ENCODE measurements at regions not wholly inside any gene's neighbourhood (a gene's known extent, or its start where the extent isn't known, plus 50 kb on each side); places are given as distances from the start of the nearest gene placed in this dataset.

DNA sequence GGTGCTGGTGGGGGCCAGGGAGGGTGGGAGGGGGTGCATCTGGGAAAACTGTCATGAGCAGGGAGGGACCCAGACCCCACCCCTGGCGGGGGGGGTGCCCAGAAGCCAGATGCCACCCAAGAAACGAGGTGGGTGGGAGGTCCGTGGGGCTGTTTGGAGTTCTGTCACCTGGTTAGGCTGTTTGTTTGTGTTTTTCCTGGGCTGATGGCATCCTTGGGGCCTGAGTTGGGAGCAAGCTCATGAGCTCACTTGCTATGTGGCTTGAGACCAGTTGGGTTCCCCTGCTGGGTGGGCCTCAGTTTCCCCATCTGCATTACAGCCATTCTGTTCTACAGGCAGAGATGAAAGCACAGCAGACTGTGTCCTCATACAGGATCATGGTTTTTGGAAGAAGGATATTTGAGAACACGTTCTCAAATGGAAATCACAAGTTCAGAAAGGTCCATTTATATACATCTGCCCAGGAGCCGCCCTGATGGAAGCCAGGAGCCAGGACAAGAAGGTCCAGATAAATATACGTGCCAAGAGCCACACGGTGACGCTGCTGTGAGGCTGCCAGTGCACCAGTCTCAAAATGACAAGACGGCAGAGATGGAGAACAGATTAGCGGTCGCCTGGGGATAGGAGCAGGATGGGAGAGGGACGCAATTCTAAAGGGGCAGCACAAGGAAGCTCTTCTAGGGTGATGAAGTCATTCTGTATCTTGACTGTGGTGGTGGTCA is 312.9 kb downstream of the MN1 start:
- Histone ChIP-seq H3K27ac (ENCODE audit: low read depth, low read length, poor library complexity, severe bottlenecking) (no peak overlapping the region), H2AFZ (ENCODE audit: low read length) (no peak overlapping the region), H3K9me2 (ENCODE audit: low read depth, low read length) (no peaks in the 10 kb centered on the region), H3K79me2 (ENCODE audit: insufficient read depth, low read length) (no peaks in the 10 kb centered on the region), H4K20me1 (ENCODE audit: insufficient read depth, low read length) (no peaks in the 10 kb centered on the region), H3K9me3 (ENCODE audit: low read length) (no peaks in the 10 kb centered on the region; the same call in 1 of the 2 replicates), H3K4me1 (ENCODE audit: insufficient read depth, low read length, severe bottlenecking) (no peaks in the 10 kb centered on the region), H3K9ac (ENCODE audit: low read length) (no peak overlapping the region), H3F3A (ENCODE audit: insufficient read depth, low read length) (no peaks in the 10 kb centered on the region), H3K4me2 (ENCODE audit: low read length) (no peak overlapping the region), H3K36me3 (ENCODE audit: insufficient read depth, low read length) (no peaks in the 10 kb centered on the region), H3K27me3 (ENCODE audit: insufficient read depth, low read length) (no peaks in the 10 kb centered on the region), H3K4me3 (ENCODE audit: low read depth, low read length, poor library complexity, severe bottlenecking) (no peak overlapping the region)
- no peak for TF ChIP-seq EZH2 (IDR thresholded peaks at IDR 0.05; ENCODE audit: borderline replicate concordance, low read length)
- TF ChIP-seq, protein P1, sequence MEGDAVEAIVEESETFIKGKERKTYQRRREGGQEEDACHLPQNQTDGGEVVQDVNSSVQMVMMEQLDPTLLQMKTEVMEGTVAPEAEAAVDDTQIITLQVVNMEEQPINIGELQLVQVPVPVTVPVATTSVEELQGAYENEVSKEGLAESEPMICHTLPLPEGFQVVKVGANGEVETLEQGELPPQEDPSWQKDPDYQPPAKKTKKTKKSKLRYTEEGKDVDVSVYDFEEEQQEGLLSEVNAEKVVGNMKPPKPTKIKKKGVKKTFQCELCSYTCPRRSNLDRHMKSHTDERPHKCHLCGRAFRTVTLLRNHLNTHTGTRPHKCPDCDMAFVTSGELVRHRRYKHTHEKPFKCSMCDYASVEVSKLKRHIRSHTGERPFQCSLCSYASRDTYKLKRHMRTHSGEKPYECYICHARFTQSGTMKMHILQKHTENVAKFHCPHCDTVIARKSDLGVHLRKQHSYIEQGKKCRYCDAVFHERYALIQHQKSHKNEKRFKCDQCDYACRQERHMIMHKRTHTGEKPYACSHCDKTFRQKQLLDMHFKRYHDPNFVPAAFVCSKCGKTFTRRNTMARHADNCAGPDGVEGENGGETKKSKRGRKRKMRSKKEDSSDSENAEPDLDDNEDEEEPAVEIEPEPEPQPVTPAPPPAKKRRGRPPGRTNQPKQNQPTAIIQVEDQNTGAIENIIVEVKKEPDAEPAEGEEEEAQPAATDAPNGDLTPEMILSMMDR (IDR thresholded peaks at IDR 0.05; ENCODE audit: low read length): no peak

DNA sequence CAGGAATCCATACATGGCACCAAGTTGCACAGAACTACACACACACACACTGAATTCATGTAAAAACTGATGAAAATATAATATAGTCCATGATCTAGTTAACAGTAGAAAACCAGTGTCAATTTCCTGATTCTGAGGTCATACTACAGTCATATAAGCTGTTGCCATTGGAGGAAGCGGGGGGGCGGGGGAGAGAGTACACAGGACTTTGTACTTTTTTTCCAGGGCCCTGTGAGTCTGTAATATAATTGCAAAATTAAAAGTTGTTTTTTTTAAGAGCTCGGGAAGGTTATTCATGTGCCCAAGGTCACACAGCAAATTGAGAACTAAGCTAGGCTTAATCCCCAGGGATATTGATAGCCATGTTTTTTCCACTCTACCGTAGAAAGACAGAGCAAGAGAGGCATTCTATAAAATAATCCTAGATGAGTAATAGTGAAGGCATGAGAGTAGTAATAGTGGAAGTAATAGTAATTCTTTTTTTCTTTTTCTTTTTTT is 312.3 kb downstream of the MN1 start:
- Histone ChIP-seq H3K9me3 (ENCODE audit: low read length) (no peaks in the 10 kb centered on the region; the same call in 1 of the 2 replicates), H2AFZ (ENCODE audit: low read length) (no peak overlapping the region), H3K4me1 (ENCODE audit: insufficient read depth, low read length, severe bottlenecking) (no peaks in the 10 kb centered on the region), H3K27ac (ENCODE audit: low read depth, low read length, poor library complexity, severe bottlenecking) (no peak overlapping the region), H3K79me2 (ENCODE audit: insufficient read depth, low read length) (no peaks in the 10 kb centered on the region), H3K36me3 (ENCODE audit: insufficient read depth, low read length) (no peaks in the 10 kb centered on the region), H4K20me1 (ENCODE audit: insufficient read depth, low read length) (no peaks in the 10 kb centered on the region), H3K4me3 (ENCODE audit: low read depth, low read length, poor library complexity, severe bottlenecking) (no peak overlapping the region), H3K4me2 (ENCODE audit: low read length) (no peak overlapping the region), H3K27me3 (ENCODE audit: insufficient read depth, low read length) (no peaks in the 10 kb centered on the region), H3K9ac (ENCODE audit: low read length) (no peak overlapping the region), H3K9me2 (ENCODE audit: low read depth, low read length) (no peaks in the 10 kb centered on the region), H3F3A (ENCODE audit: insufficient read depth, low read length) (no peaks in the 10 kb centered on the region)
- no peak for TF ChIP-seq EZH2 (IDR thresholded peaks at IDR 0.05; ENCODE audit: borderline replicate concordance, low read length)
- TF ChIP-seq, protein P1 (IDR thresholded peaks at IDR 0.05; ENCODE audit: low read length): no peak

- H3K4me3 ChIP-seq (ENCODE audit: low read depth, low read length, poor library complexity, severe bottlenecking): no peak overlapping the region
- no peaks in the 10 kb centered on the region for H3K9me2 ChIP-seq (ENCODE audit: low read depth, low read length)
- H3K36me3 ChIP-seq (ENCODE audit: insufficient read depth, low read length): no peaks in the 10 kb centered on the region
- H3K9ac ChIP-seq (ENCODE audit: low read length): no peak overlapping the region
- no peaks in the 10 kb centered on the region for H4K20me1 ChIP-seq (ENCODE audit: insufficient read depth, low read length)
- H3K4me2 ChIP-seq (ENCODE audit: low read length): no peak overlapping the region
- no peaks in the 10 kb centered on the region; the same call in 1 of the 2 replicates for H3K9me3 ChIP-seq (ENCODE audit: low read length)
- no peaks in the 10 kb centered on the region for H3K4me1 ChIP-seq (ENCODE audit: insufficient read depth, low read length, severe bottlenecking)
- no peaks in the 10 kb centered on the region for H3K27me3 ChIP-seq (ENCODE audit: insufficient read depth, low read length)
- no peak overlapping the region for H2AFZ ChIP-seq (ENCODE audit: low read length)
- no peak overlapping the region for H3K27ac ChIP-seq (ENCODE audit: low read depth, low read length, poor library complexity, severe bottlenecking)
- TF ChIP-seq EZH2 (IDR thresholded peaks at IDR 0.05; ENCODE audit: borderline replicate concordance, low read length): no peak
- TF ChIP-seq, protein P1 (IDR thresholded peaks at IDR 0.05; ENCODE audit: low read length): no peak
- H3F3A ChIP-seq (ENCODE audit: insufficient read depth, low read length): no peaks in the 10 kb centered on the region
- no peaks in the 10 kb centered on the region for H3K79me2 ChIP-seq (ENCODE audit: insufficient read depth, low read length)
Observed at GRCh38 chr22:27490080-27490479, 311.5 kb downstream of the MN1 start.

All from OCI-LY1 (cell line).